Suprapubic skin (tissue), 4 donors: ENCODE measurements at regions not wholly inside any gene's neighbourhood (a gene's known extent, or its start where the extent isn't known, plus 50 kb on each side); places are given as distances from the start of the nearest gene placed in this dataset.

ENCODE experiments used
- DNase-seq, 2 donors: peaks; one replicate each; pipeline ENCODE4 v3.0.0-alpha.2; 2019; ENCODE audit warnings: low spot score in 2 of 2
- H3K27ac ChIP-seq: fragments of 200-600 bp; sonication (generic); one replicate; pipeline ENCODE4 v1.5.1; 2019
- H3K27me3 ChIP-seq: fragments of 200-600 bp; sonication (generic); one replicate; pipeline ENCODE4 v1.5.1; 2019
- H3K36me3 ChIP-seq: fragments of 200-600 bp; sonication (generic); one replicate; pipeline ENCODE4 v1.5.1; 2019
- H3K4me1 ChIP-seq: fragments of 200-600 bp; sonication (generic); one replicate; pipeline ENCODE4 v1.5.1; 2019
- H3K4me3 ChIP-seq: fragments of 200-600 bp; sonication (generic); one replicate; pipeline ENCODE4 v1.5.1; 2019; ENCODE audit warnings: mild to moderate bottlenecking
- H3K9me3 ChIP-seq: fragments of 200-600 bp; sonication (generic); one replicate; pipeline ENCODE4 v1.5.1; 2019
- CTCF ChIP-seq, 2 donors: fragments of 200-600 bp in 1 of 2; fragments of 450-650 bp in 1 of 2; sonication (generic) in 1 of 2; IDR thresholded peaks; one replicate each; pipeline ENCODE4 v1.5.1; 2016 to 2019; ENCODE audit warnings: antibody characterized with exemption in 2 of 2, mild to moderate bottlenecking in 1 of 2, moderate library complexity in 1 of 2
- EP300 ChIP-seq: sonication (generic); formaldehyde crosslinking; IDR thresholded peaks from one replicate; pipeline ENCODE4 v1.6.1; 2017; ENCODE audit warnings: antibody characterized with exemption
- POLR2A ChIP-seq, 2 donors: fragments of 450-650 bp; IDR thresholded peaks; one replicate each; pipeline ENCODE4 v1.6.1; 2017; ENCODE audit warnings: antibody characterized with exemption in 2 of 2, mild to moderate bottlenecking in 2 of 2, moderate library complexity in 2 of 2
- POLR2AphosphoS5 ChIP-seq, 3 donors: sonication (generic); formaldehyde crosslinking; IDR thresholded peaks; one replicate each; pipeline ENCODE4 v1.6.1; 2017; ENCODE audit warnings: antibody characterized with exemption in 3 of 3
- WGBS: methylation state at CpG from one replicate; pipeline ENCODE4 v1.1.5; 2018; 5-methylcytosine and 5-hydroxymethylcytosine counted together

- H3K27ac ChIP-seq: no peak overlapping the region
- no peak for DNase-seq
- TF ChIP-seq POLR2A (IDR thresholded peaks at IDR 0.05): no peak
- no peak for TF ChIP-seq CTCF (IDR thresholded peaks at IDR 0.05)
- no peak for TF ChIP-seq POLR2AphosphoS5 (IDR thresholded peaks at IDR 0.05)
- TF ChIP-seq EP300: no peak
- no peaks in the 10 kb centered on the region for H3K27me3 ChIP-seq
- 83% methylated on average over 1 of the region's 1 CpG for WGBS
- no peaks in the 10 kb centered on the region for H3K36me3 ChIP-seq
- H3K4me1 ChIP-seq: no peaks in the 10 kb centered on the region
- H3K9me3 ChIP-seq: peaks cover 20% of the 10 kb centered on the region
- no peak overlapping the region for H3K4me3 ChIP-seq
These were observed 791.1 kb upstream of the ALCAM start for GRCh38 chr3:104575634-104576033.

- Histone ChIP-seq H3K27ac (no peak overlapping the region), H3K9me3 (peaks cover 20% of the 10 kb centered on the region), H3K27me3 (no peaks in the 10 kb centered on the region), H3K4me1 (no peaks in the 10 kb centered on the region), H3K4me3 (no peak overlapping the region), H3K36me3 (no peaks in the 10 kb centered on the region)
- TF ChIP-seq CTCF (IDR thresholded peaks at IDR 0.05) (no peak), POLR2AphosphoS5 (IDR thresholded peaks at IDR 0.05) (no peak), EP300 (no peak), POLR2A (IDR thresholded peaks at IDR 0.05) (no peak)
- 85% methylated on average over 3 of the region's 3 CpGs for WGBS
- no peak for DNase-seq
These were observed 788.2 kb upstream of the ALCAM start for GRCh38 chr3:104578558-104578957.

GRCh38 chr3:104582092-104582491 lies 784.6 kb upstream of the ALCAM start:
- TF ChIP-seq CTCF (IDR thresholded peaks at IDR 0.05): no peak
- no peak for TF ChIP-seq POLR2AphosphoS5 (IDR thresholded peaks at IDR 0.05)
- TF ChIP-seq EP300: no peak
- TF ChIP-seq POLR2A (IDR thresholded peaks at IDR 0.05): no peak
- peaks cover 12% of the 10 kb centered on the region for H3K9me3 ChIP-seq

GRCh38 chr3:104584682-104585081 lies 782.0 kb upstream of the ALCAM start:
- H3K4me3 ChIP-seq: no peak overlapping the region
- 58% methylated on average over 5 of the region's 5 CpGs for WGBS
- TF ChIP-seq POLR2A (IDR thresholded peaks at IDR 0.05) (no peak), EP300 (no peak), CTCF (IDR thresholded peaks at IDR 0.05) (no peak), POLR2AphosphoS5 (IDR thresholded peaks at IDR 0.05) (no peak)
- no peaks in the 10 kb centered on the region for H3K4me1 ChIP-seq
- no peak overlapping the region for H3K27ac ChIP-seq
- H3K9me3 ChIP-seq: no peaks in the 10 kb centered on the region
- no peak for DNase-seq
- H3K36me3 ChIP-seq: no peaks in the 10 kb centered on the region
- no peaks in the 10 kb centered on the region for H3K27me3 ChIP-seq

More at GRCh38 chr3:104582092-104582491, 784.6 kb upstream of the ALCAM start:
- Histone ChIP-seq H3K4me3 (no peak overlapping the region), H3K27ac (no peak overlapping the region), H3K27me3 (no peaks in the 10 kb centered on the region), H3K36me3 (no peaks in the 10 kb centered on the region), H3K4me1 (no peaks in the 10 kb centered on the region)
- DNase-seq: no peak

GRCh38 chr3:104586344-104586743 lies 780.4 kb upstream of the ALCAM start:
- H3K4me1 ChIP-seq: no peaks in the 10 kb centered on the region
- H3K4me3 ChIP-seq: no peak overlapping the region
- no peak for DNase-seq
- no peaks in the 10 kb centered on the region for H3K9me3 ChIP-seq
- TF ChIP-seq POLR2A (IDR thresholded peaks at IDR 0.05) (no peak), EP300 (no peak), CTCF (IDR thresholded peaks at IDR 0.05) (no peak), POLR2AphosphoS5 (IDR thresholded peaks at IDR 0.05) (no peak)
- H3K27me3 ChIP-seq: no peaks in the 10 kb centered on the region
- no peak overlapping the region for H3K27ac ChIP-seq
- H3K36me3 ChIP-seq: no peaks in the 10 kb centered on the region
